ENCODE measurements at regions not wholly inside any gene's neighbourhood (a gene's known extent, or its start where the extent isn't known, plus 50 kb on each side); places are given as distances from the start of the nearest gene placed in this dataset.

DNA sequence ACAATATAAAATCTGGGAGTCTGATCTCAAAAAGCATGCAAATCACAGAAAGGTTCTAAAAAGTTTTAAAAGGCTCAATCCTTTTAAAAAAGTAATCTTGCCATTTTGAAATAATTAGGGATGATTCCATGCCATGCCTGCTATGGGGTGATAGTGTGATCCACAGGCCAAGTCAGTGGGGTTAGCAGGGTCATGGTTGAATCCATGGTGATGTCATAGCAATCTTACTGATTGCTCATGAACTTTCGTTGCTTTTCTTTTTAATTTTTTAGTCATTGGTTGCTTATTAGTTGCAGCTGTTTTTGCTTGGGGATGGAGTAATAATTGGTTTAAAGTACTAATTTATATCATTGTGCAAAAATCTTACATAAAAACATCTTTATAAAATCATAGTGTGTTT lies 485.0 kb downstream of the ENC1 start:
- Histone ChIP-seq H3K4me3 (ENCODE audit: low read depth, low read length) (no peak overlapping the region), H3K9me3 (ENCODE audit: control insufficient read depth, insufficient read depth, low read depth, low read length) (no peaks in the 10 kb centered on the region), H3K36me3 (ENCODE audit: control insufficient read depth in 2 of 2, insufficient read depth in 1 of 2, low read length in 2 of 2) (no peaks in the 10 kb centered on the region), H3K27ac (ENCODE audit: extremely low read depth, low read depth, low read length) (no peak overlapping the region), H3K4me1 (ENCODE audit: control insufficient read depth, insufficient read depth, low read length) (0 out of 2 replicates have a peak, but pooled peaks cover 2% of the 10 kb centered on the region)
- ChIA-PET POLR2A (no interaction called here), CTCF (no interaction called here)
- TF ChIP-seq ZNF311 (tag by site-specific recombination; IDR thresholded peaks at IDR 0.05; ENCODE audit: borderline replicate concordance) (no peak), ZNF112 (tag by site-specific recombination; IDR thresholded peaks at IDR 0.05) (no peak), EGR2 (tag by site-specific recombination; IDR thresholded peaks at IDR 0.05; ENCODE audit: low read depth) (no peak), ZNF670 (tag by site-specific recombination; IDR thresholded peaks at IDR 0.05; ENCODE audit: low read depth) (no peak), ZNF202 (tag by site-specific recombination; IDR thresholded peaks at IDR 0.05; ENCODE audit: borderline replicate concordance) (no peak), ZNF175 (tag by site-specific recombination; IDR thresholded peaks at IDR 0.05) (no peak), ZBTB21 (tag by site-specific recombination; IDR thresholded peaks at IDR 0.05) (no peak), ZNF561 (tag by site-specific recombination; IDR thresholded peaks at IDR 0.05; ENCODE audit: borderline replicate concordance) (no peak), ZNF768 (tag by site-specific recombination; IDR thresholded peaks at IDR 0.05) (no peak), ZNF394 (tag by site-specific recombination; IDR thresholded peaks at IDR 0.05; ENCODE audit: borderline replicate concordance) (no peak), ZSCAN23 (tag by site-specific recombination; IDR thresholded peaks at IDR 0.05) (no peak)
- TF ChIP-seq, protein P1, sequence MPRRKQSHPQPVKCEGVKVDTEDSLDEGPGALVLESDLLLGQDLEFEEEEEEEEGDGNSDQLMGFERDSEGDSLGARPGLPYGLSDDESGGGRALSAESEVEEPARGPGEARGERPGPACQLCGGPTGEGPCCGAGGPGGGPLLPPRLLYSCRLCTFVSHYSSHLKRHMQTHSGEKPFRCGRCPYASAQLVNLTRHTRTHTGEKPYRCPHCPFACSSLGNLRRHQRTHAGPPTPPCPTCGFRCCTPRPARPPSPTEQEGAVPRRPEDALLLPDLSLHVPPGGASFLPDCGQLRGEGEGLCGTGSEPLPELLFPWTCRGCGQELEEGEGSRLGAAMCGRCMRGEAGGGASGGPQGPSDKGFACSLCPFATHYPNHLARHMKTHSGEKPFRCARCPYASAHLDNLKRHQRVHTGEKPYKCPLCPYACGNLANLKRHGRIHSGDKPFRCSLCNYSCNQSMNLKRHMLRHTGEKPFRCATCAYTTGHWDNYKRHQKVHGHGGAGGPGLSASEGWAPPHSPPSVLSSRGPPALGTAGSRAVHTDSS (tag by site-specific recombination; IDR thresholded peaks at IDR 0.05) = no peak
- TF ChIP-seq, protein P2, sequence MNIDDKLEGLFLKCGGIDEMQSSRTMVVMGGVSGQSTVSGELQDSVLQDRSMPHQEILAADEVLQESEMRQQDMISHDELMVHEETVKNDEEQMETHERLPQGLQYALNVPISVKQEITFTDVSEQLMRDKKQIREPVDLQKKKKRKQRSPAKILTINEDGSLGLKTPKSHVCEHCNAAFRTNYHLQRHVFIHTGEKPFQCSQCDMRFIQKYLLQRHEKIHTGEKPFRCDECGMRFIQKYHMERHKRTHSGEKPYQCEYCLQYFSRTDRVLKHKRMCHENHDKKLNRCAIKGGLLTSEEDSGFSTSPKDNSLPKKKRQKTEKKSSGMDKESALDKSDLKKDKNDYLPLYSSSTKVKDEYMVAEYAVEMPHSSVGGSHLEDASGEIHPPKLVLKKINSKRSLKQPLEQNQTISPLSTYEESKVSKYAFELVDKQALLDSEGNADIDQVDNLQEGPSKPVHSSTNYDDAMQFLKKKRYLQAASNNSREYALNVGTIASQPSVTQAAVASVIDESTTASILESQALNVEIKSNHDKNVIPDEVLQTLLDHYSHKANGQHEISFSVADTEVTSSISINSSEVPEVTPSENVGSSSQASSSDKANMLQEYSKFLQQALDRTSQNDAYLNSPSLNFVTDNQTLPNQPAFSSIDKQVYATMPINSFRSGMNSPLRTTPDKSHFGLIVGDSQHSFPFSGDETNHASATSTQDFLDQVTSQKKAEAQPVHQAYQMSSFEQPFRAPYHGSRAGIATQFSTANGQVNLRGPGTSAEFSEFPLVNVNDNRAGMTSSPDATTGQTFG (tag by site-specific recombination; IDR thresholded peaks at IDR 0.05; ENCODE audit: borderline replicate concordance) = no peak

DNA sequence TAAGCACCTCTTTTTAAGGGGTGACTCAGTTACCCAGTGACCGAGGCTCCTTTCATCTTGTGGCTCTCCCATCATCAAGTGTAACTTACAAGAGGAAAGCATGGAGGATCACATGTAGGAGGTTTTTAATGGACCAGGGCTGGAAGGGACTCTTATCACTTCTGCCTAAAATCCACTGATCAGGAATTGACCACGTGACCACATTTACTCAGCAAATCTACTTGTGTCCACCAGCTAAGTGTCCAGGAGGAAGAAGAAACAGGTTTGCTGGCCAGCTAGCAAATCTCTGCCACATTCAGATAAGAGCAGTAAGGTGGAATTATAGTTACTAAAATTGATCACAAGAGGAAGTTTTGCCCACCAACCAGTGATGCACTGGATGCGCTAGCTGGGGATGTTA lies 486.0 kb downstream of the ENC1 start:
- Histone ChIP-seq H3K36me3 (ENCODE audit: control insufficient read depth in 2 of 2, insufficient read depth in 1 of 2, low read length in 2 of 2) (no peaks in the 10 kb centered on the region), H3K9me3 (ENCODE audit: control insufficient read depth, insufficient read depth, low read depth, low read length) (no peaks in the 10 kb centered on the region), H3K27ac (ENCODE audit: extremely low read depth, low read depth, low read length) (no peak overlapping the region), H3K4me1 (ENCODE audit: control insufficient read depth, insufficient read depth, low read length) (0 out of 2 replicates have a peak, but pooled peaks cover 2% of the 10 kb centered on the region), H3K4me3 (ENCODE audit: low read depth, low read length) (no peak overlapping the region)
- no peak for TF ChIP-seq ZNF335 (tag by site-specific recombination; conservative IDR thresholded peaks at IDR 0.05)
- no peak for TF ChIP-seq ZNF76 (tag by site-specific recombination; IDR thresholded peaks at IDR 0.05; ENCODE audit: borderline replicate concordance, low read depth)
- TF ChIP-seq, protein P3, sequence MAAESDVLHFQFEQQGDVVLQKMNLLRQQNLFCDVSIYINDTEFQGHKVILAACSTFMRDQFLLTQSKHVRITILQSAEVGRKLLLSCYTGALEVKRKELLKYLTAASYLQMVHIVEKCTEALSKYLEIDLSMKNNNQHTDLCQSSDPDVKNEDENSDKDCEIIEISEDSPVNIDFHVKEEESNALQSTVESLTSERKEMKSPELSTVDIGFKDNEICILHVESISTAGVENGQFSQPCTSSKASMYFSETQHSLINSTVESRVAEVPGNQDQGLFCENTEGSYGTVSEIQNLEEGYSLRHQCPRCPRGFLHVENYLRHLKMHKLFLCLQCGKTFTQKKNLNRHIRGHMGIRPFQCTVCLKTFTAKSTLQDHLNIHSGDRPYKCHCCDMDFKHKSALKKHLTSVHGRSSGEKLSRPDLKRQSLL (tag by site-specific recombination; IDR thresholded peaks at IDR 0.05) = no peak
- no peak for TF ChIP-seq GLIS2 (tag by site-specific recombination; IDR thresholded peaks at IDR 0.05)
- TF ChIP-seq ZNF354C (tag by site-specific recombination; IDR thresholded peaks at IDR 0.05; ENCODE audit: borderline replicate concordance, low read depth) = no peak
- no peak for TF ChIP-seq GLIS1 (tag by site-specific recombination; IDR thresholded peaks at IDR 0.05)
- no peak for TF ChIP-seq ZNF621 (tag by site-specific recombination; IDR thresholded peaks at IDR 0.05)
- TF ChIP-seq HOXD13 (CRISPR knock-in tag; IDR thresholded peaks at IDR 0.05; ENCODE audit: borderline replicate concordance) = no peak
- ChIA-PET POLR2A (no interaction called here), CTCF (no interaction called here)

Measured in HEK293 (cell line).